PC-3 (cell line): ENCODE measurements at regions not wholly inside any gene's neighbourhood (a gene's known extent, or its start where the extent isn't known, plus 50 kb on each side); places are given as distances from the start of the nearest gene placed in this dataset.
"Not testable (repeated sequence)": the region's sequence is repeated elsewhere in the genome, so short reads cannot be mapped to it uniquely, and the experiment has no call there.

ENCODE experiments used
- ATAC-seq: fragments of 200-7000 bp; cut with Tn5 transposase; 2 replicates; pipeline ENCODE4 v1.9.1; 2020; ENCODE audit warnings: mild to moderate bottlenecking, moderate library complexity
- BruUV-seq: library from RNA; stranded (reverse); fragments of 400-500 nt; replicated peaks from 2 replicates; lab custom pipeline; 2021; lab: Mats Ljungman, UMichigan
- CTCF ChIA-PET: fragments of 300-600 bp; sonication (Branson Sonifier 250); formaldehyde crosslinking; loops from one replicate; lab custom pipeline; 2022; ENCODE audit warnings: antibody characterized with exemption; lab: Charles Lee
- POLR2A ChIA-PET: fragments of 300-600 bp; sonication (Branson Sonifier 250); formaldehyde crosslinking; loops from one replicate; lab custom pipeline; 2022; ENCODE audit warnings: antibody characterized with exemption; ENCODE audit not compliant: unreplicated experiment; lab: Charles Lee
- DNase-seq: peaks from one replicate; pipeline ENCODE4 v3.0.0-alpha.2; 2015
- H2AFZ ChIP-seq: fragments of 300-600 bp; sonication (generic); 2 replicates; pipeline ENCODE4 v1.6.0; 2016; ENCODE audit warnings: antibody characterized with exemption, low read length
- H3F3A ChIP-seq: fragments of 300-600 bp; sonication (generic); one replicate; pipeline ENCODE4 v1.6.0; 2017; ENCODE audit warnings: antibody characterized with exemption, low read length, control low read depth, mild to moderate bottlenecking; ENCODE audit not compliant: unreplicated experiment
- H3K27ac ChIP-seq: fragments of 300-600 bp; sonication (generic); 2 replicates; pipeline ENCODE4 v1.5.1; 2016; ENCODE audit warnings: mild to moderate bottlenecking, low read length
- H3K27me3 ChIP-seq: fragments of 300-600 bp; sonication (generic); 2 replicates; pipeline ENCODE4 v1.6.1; 2016; ENCODE audit warnings: low read length, mixed read lengths
- H3K36me3 ChIP-seq: fragments of 300-600 bp; sonication (generic); 2 replicates; pipeline ENCODE4 v1.6.1; 2016; ENCODE audit warnings: low read depth, mixed run types, low read length, mixed read lengths
- H3K4me1 ChIP-seq: fragments of 300-600 bp; sonication (generic); 2 replicates; pipeline ENCODE4 v1.5.1; 2016; ENCODE audit warnings: low read length; ENCODE audit not compliant: insufficient read depth
- H3K4me2 ChIP-seq: fragments of 300-600 bp; sonication (generic); 2 replicates; pipeline ENCODE4 v1.6.0; 2016; ENCODE audit warnings: low read length
- H3K4me3 ChIP-seq: fragments of 300-600 bp; sonication (generic); 2 replicates; pipeline ENCODE4 v1.5.1; 2016; ENCODE audit warnings: mild to moderate bottlenecking, low read length, mixed read lengths
- H3K79me2 ChIP-seq: fragments of 300-600 bp; sonication (generic); 2 replicates; pipeline ENCODE4 v1.6.1; 2017; ENCODE audit warnings: low read length, mixed read lengths
- H3K9ac ChIP-seq: fragments of 300-600 bp; sonication (generic); 2 replicates; pipeline ENCODE4 v1.6.0; 2016; ENCODE audit warnings: mild to moderate bottlenecking, low read length
- H3K9me2 ChIP-seq: fragments of 300-600 bp; sonication (generic); replicated peaks from 2 replicates; pipeline ENCODE4 v1.6.1; 2016; ENCODE audit warnings: mixed run types, low read length, mixed read lengths
- H3K9me3 ChIP-seq: fragments of 300-600 bp; sonication (generic); 2 replicates; pipeline ENCODE4 v1.6.1; 2016; ENCODE audit warnings: low read length, mixed read lengths
- H4K20me1 ChIP-seq: fragments of 300-600 bp; sonication (generic); 2 replicates; pipeline ENCODE4 v1.6.1; 2016; ENCODE audit warnings: low read length, mixed read lengths
- EZH2 ChIP-seq: fragments of 300-600 bp; sonication (generic); IDR thresholded peaks from one replicate; pipeline ENCODE4 v1.6.1; 2017; ENCODE audit warnings: antibody characterized with exemption, mild to moderate bottlenecking, low read length; ENCODE audit not compliant: unreplicated experiment
- EZH2phosphoT487 ChIP-seq: fragments of 300-600 bp; sonication (generic); IDR thresholded peaks from 2 replicates; pipeline ENCODE4 v1.6.1; 2018; ENCODE audit warnings: mild to moderate bottlenecking, antibody characterized with exemption, low read length, borderline replicate concordance
- intact Hi-C: fragments of 100-400 bp; cut with micrococcal nuclease; formaldehyde crosslinking; loops from 2 replicates; pipeline ENCODE4 v1.9.0; 2023
- TF ChIP-seq, protein P1 (sequence below): fragments of 300-600 bp; sonication (generic); conservative IDR thresholded peaks from 2 replicates; pipeline ENCODE4 v1.5.1; 2017; ENCODE audit warnings: antibody characterized with exemption, low read depth, mild to moderate bottlenecking, low read length

DNA sequence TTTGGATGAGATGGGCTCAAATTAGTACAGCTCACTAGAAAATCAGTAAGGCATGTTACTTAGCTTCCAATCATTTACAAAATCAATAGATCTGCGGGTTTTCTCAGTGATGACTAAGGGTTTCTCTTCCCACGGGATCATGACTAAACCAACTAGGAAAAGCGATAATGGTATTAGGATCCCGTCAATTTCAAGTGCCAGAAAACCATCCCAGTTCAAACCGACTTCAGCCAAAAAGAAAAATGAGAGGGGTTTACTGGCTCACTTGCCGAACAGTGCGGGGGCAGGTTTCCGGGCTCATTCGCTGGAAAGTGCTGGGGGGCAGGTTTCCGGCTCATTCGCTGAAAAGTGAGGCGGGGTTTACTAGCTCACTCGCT, 62.1 kb upstream of the LYZL2 start:
- H4K20me1 ChIP-seq = no peaks in the 10 kb centered on the region
- H3K9ac ChIP-seq = peak overlapping the region; percentile 44; the same call in 1 of the 2 replicates
- H3F3A ChIP-seq = peaks cover 9% of the 10 kb centered on the region
- TF ChIP-seq, protein P1, sequence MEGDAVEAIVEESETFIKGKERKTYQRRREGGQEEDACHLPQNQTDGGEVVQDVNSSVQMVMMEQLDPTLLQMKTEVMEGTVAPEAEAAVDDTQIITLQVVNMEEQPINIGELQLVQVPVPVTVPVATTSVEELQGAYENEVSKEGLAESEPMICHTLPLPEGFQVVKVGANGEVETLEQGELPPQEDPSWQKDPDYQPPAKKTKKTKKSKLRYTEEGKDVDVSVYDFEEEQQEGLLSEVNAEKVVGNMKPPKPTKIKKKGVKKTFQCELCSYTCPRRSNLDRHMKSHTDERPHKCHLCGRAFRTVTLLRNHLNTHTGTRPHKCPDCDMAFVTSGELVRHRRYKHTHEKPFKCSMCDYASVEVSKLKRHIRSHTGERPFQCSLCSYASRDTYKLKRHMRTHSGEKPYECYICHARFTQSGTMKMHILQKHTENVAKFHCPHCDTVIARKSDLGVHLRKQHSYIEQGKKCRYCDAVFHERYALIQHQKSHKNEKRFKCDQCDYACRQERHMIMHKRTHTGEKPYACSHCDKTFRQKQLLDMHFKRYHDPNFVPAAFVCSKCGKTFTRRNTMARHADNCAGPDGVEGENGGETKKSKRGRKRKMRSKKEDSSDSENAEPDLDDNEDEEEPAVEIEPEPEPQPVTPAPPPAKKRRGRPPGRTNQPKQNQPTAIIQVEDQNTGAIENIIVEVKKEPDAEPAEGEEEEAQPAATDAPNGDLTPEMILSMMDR = no peak
- TF ChIP-seq EZH2 (no peak), EZH2phosphoT487 (no peak)
- DNase-seq = peak; percentile 64
- no peak for ATAC-seq
- H3K79me2 ChIP-seq = no peaks in the 10 kb centered on the region
- H3K27ac ChIP-seq = peak overlapping the region; percentile 69
- intact Hi-C loops = no loop called here
- H3K4me2 ChIP-seq = no peak overlapping the region; the same call in 1 of the 2 replicates
- no TSS peak for BruUV-seq
- ChIA-PET CTCF (no interaction called here), POLR2A (no interaction called here)
- no peaks in the 10 kb centered on the region for H3K36me3 ChIP-seq
- no peak overlapping the region for H3K4me3 ChIP-seq
- H3K4me1 ChIP-seq = peaks cover 32% of the 10 kb centered on the region
- no peak overlapping the region for H2AFZ ChIP-seq
- H3K9me3 ChIP-seq = no peaks in the 10 kb centered on the region
- H3K9me2 ChIP-seq = no peaks in the 10 kb centered on the region
- no peaks in the 10 kb centered on the region for H3K27me3 ChIP-seq

DNA sequence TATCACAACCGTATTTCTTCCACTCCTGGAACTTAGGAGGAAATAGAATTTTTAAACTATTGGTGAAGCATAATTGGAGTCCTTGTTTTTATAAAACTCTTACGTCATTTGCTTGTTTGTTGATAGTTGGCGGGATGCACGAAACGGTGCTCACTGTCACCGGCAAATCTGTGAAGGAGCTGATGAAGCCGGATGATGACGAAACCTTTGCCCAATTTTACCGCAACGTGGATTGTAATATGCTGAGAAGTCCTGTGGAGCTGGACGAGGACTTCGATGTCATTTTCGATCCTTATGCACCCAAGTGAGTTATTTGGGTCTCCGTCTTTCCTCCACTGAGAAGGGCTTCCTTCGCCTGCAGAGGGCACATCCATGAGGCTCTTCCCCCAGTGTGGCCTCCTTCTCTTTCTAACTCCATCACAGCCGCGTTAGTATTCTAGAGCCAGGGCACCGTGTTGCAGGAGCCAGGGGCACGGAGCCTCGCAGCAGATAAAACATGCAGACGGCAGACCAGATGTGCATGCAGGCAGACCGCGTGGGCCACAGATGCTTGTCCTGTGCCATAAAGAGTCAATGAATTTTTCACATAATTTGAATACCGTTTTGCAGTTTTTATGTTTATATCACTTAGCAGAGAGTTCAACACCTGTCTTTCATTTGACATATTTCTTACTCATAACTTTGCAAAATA, 61.5 kb upstream of the LYZL2 start:
- H3K4me2 ChIP-seq, H3K9me2 ChIP-seq, CTCF ChIA-PET, H3F3A ChIP-seq, DNase-seq, H3K36me3 ChIP-seq, H3K4me3 ChIP-seq, H3K9me3 ChIP-seq, intact Hi-C loops, H4K20me1 ChIP-seq, H3K79me2 ChIP-seq, H2AFZ ChIP-seq, ATAC-seq, BruUV-seq, H3K27me3 ChIP-seq, POLR2A ChIA-PET: not testable (repeated sequence)
- Histone ChIP-seq H3K9ac (peak overlapping the region; percentile 27; the same call in 1 of the 2 replicates), H3K27ac (peak overlapping the region; percentile 69), H3K4me1 (peaks cover 29% of the 10 kb centered on the region)

DNA sequence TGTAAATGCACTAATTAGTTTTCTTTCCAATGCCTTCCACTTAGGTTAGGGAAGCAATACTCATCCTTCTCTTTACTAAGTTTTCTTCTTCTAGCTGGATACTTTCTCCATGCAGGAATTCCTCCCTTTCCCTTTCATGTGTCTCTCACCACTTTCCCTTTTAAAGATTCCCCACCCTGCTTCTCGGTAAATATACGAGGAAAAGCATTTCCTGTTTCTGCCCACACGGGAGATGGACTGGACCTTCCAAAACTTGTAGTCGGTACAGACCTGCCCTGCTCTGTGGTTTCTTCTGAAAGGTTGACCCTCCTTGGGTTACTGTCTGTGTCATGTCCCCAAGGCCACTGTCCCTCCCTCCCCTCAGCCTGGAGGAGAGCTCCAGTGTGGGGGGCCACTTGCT, 58.9 kb upstream of the LYZL2 start:
- ATAC-seq = peak; percentile 46; the same call in 1 of the 2 replicates

More for the DNA sequence above, 58.9 kb upstream of the LYZL2 start:
- peaks cover 17% of the 10 kb centered on the region; the same call in 1 of the 2 replicates for H3K4me1 ChIP-seq
- H4K20me1 ChIP-seq = no peaks in the 10 kb centered on the region
- no peaks in the 10 kb centered on the region for H3F3A ChIP-seq
- POLR2A ChIA-PET = no interaction called here
- H3K79me2 ChIP-seq = no peaks in the 10 kb centered on the region
- peak overlapping the region; percentile 30; the same call in 1 of the 2 replicates for H3K27ac ChIP-seq
- no peak overlapping the region for H3K9ac ChIP-seq
- no peaks in the 10 kb centered on the region for H3K27me3 ChIP-seq
- no peak for DNase-seq
- peak overlapping the region; percentile 64 for H2AFZ ChIP-seq
- H3K4me3 ChIP-seq = no peak overlapping the region
- CTCF ChIA-PET = interaction anchor here (0.8 to 1.1 kb wide), 4 partner anchors 13 to 744 kb away, joined by 3 to 4 read pairs (median 4); no protein-coding TSS in a partner anchor
- H3K9me2 ChIP-seq = no peaks in the 10 kb centered on the region
- H3K9me3 ChIP-seq = no peaks in the 10 kb centered on the region
- no peak overlapping the region for H3K4me2 ChIP-seq
- H3K36me3 ChIP-seq = no peaks in the 10 kb centered on the region
- intact Hi-C loops = no loop called here
- no TSS peak for BruUV-seq
- no peak for TF ChIP-seq EZH2phosphoT487
